Psoas muscle (tissue), 7 donors: ENCODE measurements at regions not wholly inside any gene's neighbourhood (a gene's known extent, or its start where the extent isn't known, plus 50 kb on each side); places are given as distances from the start of the nearest gene placed in this dataset.

ENCODE experiments used
- ATAC-seq, 4 donors: fragments of 200-7000 bp; cut with Tn5 transposase; one replicate each; pipeline ENCODE4 v1.9.1; 2020; ENCODE audit warnings: moderate library complexity in 3 of 4, mild to moderate bottlenecking in 2 of 4
- DNase-seq, 2 donors: peaks; one replicate each; pipeline ENCODE4 v3.0.0-alpha.2; 2020
- H3K27ac ChIP-seq: fragments of 200-600 bp; one replicate; pipeline ENCODE4 v1.8.0; 2022
- H3K27me3 ChIP-seq, 3 donors: fragments of 200-600 bp in 1 of 3; one replicate each; pipeline versions ENCODE4 v1.6.1 to v1.8.0; 2013 to 2022; ENCODE audit warnings: low read length in 2 of 3, mild to moderate bottlenecking in 2 of 3, moderate library complexity in 1 of 3; ENCODE audit not compliant: insufficient read depth in 3 of 3
- H3K36me3 ChIP-seq, 2 donors: fragments of 200-600 bp in 1 of 2; one replicate each; pipeline versions ENCODE4 v1.6.1 to v1.8.0; 2013 to 2022; ENCODE audit warnings: low read depth in 1 of 2, mild to moderate bottlenecking in 1 of 2, moderate library complexity in 1 of 2; ENCODE audit not compliant: insufficient read depth in 1 of 2
- H3K4me1 ChIP-seq: fragments of 200-600 bp; one replicate; pipeline ENCODE4 v1.8.0; 2022
- H3K4me3 ChIP-seq: fragments of 200-600 bp; one replicate; pipeline ENCODE4 v1.8.0; 2022; ENCODE audit warnings: mild to moderate bottlenecking
- H3K9me3 ChIP-seq: fragments of 200-600 bp; one replicate; pipeline ENCODE4 v1.8.0; 2022
- CTCF ChIP-seq: fragments of 200-600 bp; IDR thresholded peaks from one replicate; pipeline ENCODE4 v1.8.0; 2022; ENCODE audit warnings: antibody characterized with exemption
- WGBS, 3 donors: extraction: QIAGEN DNeasy Blood & Tissue Kit; methylation state at CpG; one replicate each; pipeline versions ENCODE4 v1.1.6 to v1.1.7; 2013; 5-methylcytosine and 5-hydroxymethylcytosine counted together
- intact Hi-C, 2 donors: fragments of 100-400 bp; cut with DNase I; formaldehyde crosslinking; loops; one replicate each; pipeline versions ENCODE4 v1.11.0 to v1.14.2; 2022
- donor health status: healthy with polysubstance abuse.
- donor health status: DM: no; HTN: no; CAD: no; lungs with moderate emphysema.
- donor health status: Bipolar disorder and iron deficiency.
- donor health status: healthy.
- donor health status: DM: yes; HTN: yes; CAD: no.
- donor health status: DM: no; HTN: no; CAD: no.
- donor health status: DM: yes; HTN: yes; CAD: no.

DNA sequence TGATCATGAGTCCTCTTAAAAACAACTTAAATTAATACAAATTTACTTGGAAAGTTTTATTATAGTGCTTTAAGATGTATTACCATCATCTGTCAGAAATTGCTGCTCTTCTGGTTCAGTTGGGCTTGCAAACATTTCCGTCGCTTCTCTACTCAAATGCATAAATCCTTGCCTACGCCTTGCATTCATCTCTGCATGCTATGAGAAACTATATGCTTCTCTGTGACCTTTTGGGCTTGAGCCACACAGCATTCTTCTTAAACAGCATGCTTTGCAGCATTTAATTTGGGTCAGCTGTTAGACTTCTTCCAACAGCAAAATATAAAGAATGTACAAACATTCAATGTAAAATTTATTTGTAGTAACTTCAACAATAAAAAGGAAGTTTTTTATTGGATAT is 305.7 kb upstream of the FLRT2 start:
- no peaks in the 10 kb centered on the region for H3K36me3 ChIP-seq
- no peak overlapping the region for H3K27ac ChIP-seq
- TF ChIP-seq CTCF, result no peak
- no peak for DNase-seq
- intact Hi-C loops, result no loop called here
- H3K4me1 ChIP-seq, result no peaks in the 10 kb centered on the region
- WGBS, 3 donors, result 49 to 66% (median 57%) methylated on average over 3 of the region's 3 CpGs
- peaks cover 5% of the 10 kb centered on the region for H3K9me3 ChIP-seq
- H3K4me3 ChIP-seq, result no peak overlapping the region
- no peak for ATAC-seq
- H3K27me3 ChIP-seq, result no peaks in the 10 kb centered on the region

GRCh38 chr14:85233756-85234155 is 296.2 kb upstream of the FLRT2 start:
- intact Hi-C loops, result no loop called here

DNA sequence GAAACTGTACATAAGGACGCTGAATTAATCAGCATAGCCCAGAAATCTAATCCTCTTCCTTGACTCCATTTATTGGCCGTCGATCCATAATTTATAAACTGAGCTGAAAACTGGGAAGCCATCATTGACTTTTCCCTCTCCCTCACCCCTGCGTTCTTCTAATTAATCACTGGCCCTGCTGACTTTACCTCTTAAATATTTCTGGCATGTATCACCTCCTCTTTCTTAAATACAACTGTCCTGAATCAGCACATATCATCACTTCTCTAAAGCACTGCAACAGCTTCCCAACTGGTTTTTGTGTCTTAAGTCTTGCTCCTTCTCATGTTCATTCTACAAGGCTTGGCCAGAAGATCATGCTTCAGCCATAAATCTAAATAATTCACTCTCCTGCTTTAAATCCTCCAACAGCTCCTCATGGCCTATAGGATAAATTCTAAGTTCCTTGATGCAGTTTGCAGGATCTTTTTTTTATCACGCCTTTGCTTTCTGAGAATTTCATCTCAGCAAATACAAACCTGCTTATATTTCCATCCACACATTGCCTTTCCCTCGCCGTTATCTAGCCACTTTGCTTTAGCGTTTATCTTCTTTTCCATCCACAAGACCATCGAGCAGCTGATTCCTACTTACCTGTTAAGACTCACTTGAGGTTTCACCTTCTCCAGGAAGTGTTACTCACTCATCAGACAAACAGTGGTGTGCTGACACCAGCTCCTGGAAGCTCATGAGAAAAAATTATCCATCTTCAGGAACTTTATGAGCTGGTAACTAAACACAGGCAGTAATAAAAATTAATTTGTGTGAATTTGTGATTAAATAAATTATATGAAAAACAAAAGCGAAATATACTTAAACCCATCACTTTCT is 295.6 kb upstream of the FLRT2 start:
- DNase-seq, result no peak
- intact Hi-C loops, result no loop called here
- no peak for TF ChIP-seq CTCF
- ATAC-seq, result no peak
- Histone ChIP-seq H3K4me3 (no peak overlapping the region), H3K4me1 (no peaks in the 10 kb centered on the region), H3K27ac (no peak overlapping the region), H3K36me3 (no peaks in the 10 kb centered on the region), H3K9me3 (peaks cover 4% of the 10 kb centered on the region), H3K27me3 (peaks cover 0 to 2% (median 0%) of the 10 kb centered on the region in 3 donors)
- WGBS, 3 donors, result 73 to 74% (median 73%) methylated on average over 10 of the region's 10 CpGs

More at GRCh38 chr14:85233756-85234155, 296.2 kb upstream of the FLRT2 start:
- H3K9me3 ChIP-seq, result peaks cover 10% of the 10 kb centered on the region
- no peaks in the 10 kb centered on the region for H3K4me1 ChIP-seq
- ATAC-seq (no peak), DNase-seq (no peak)
- peaks cover 0 to 2% (median 0%) of the 10 kb centered on the region in 3 donors for H3K27me3 ChIP-seq
- no peak for TF ChIP-seq CTCF
- 66 to 74% (median 70%) methylated on average over 12 of the region's 12 CpGs for WGBS, 3 donors
- no peaks in the 10 kb centered on the region for H3K36me3 ChIP-seq
- no peak overlapping the region for H3K4me3 ChIP-seq
- no peak overlapping the region for H3K27ac ChIP-seq

- no peak for DNase-seq
- Histone ChIP-seq H3K36me3 (no peaks in the 10 kb centered on the region), H3K9me3 (no peaks in the 10 kb centered on the region), H3K4me3 (no peak overlapping the region), H3K4me1 (peaks cover 3% of the 10 kb centered on the region), H3K27ac (no peak overlapping the region), H3K27me3 (peaks cover 0 to 2% (median 0%) of the 10 kb centered on the region in 3 donors)
- intact Hi-C loops, result no loop called here
- 68 to 72% (median 71%) methylated on average over 3 of the region's 3 CpGs for WGBS, 3 donors
- TF ChIP-seq CTCF, result no peak
- ATAC-seq, result no peak
Observed at GRCh38 chr14:85235868-85236267, 294.1 kb upstream of the FLRT2 start.
